ENCODE measurements at regions not wholly inside any gene's neighbourhood (a gene's known extent, or its start where the extent isn't known, plus 50 kb on each side); places are given as distances from the start of the nearest gene placed in this dataset.

DNA sequence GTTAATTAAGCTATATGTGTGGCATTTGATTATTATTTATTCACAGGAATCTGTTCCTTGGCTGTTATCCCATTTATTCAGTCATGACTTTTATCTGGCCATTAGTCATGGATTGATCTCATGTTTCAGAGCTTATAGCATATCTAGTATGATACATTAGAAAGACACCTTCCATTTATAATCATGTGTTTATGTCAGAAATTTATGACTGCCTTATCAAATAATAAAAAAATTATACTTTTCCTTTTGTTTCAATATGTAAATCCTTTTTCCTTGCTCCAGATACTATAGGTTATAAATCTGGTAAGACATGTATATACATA is 248.0 kb upstream of the PDE3A start:
- BruUV-seq (replicated peaks): no TSS peak
- CTCF ChIA-PET: no interaction called here
- no peak overlapping the region for H3K4me3 Mint-ChIP-seq (ENCODE audit: unreplicated experiment)
- no peaks in the 10 kb centered on the region for H3K4me1 ChIP-seq
- H3K27me3 Mint-ChIP-seq (ENCODE audit: insufficient read depth, unreplicated experiment): peaks cover 3% of the 10 kb centered on the region
- H3K4me3 ChIP-seq (ENCODE audit: low read depth, low read length): no peak overlapping the region
- no peaks in the 10 kb centered on the region for H3K27me3 ChIP-seq (replicated peaks; ENCODE audit: control insufficient read depth, insufficient read depth, low read length)
- H3K9me3 Mint-ChIP-seq (ENCODE audit: unreplicated experiment): peaks cover 11% of the 10 kb centered on the region
- no peak overlapping the region for H3K27ac Mint-ChIP-seq (ENCODE audit: unreplicated experiment)
- intact Hi-C loops (cut with micrococcal nuclease; ENCODE audit: unreplicated experiment): loop anchor here (5.0 to 10.0 kb wide), 2 partner anchors 203 to 254 kb away; no protein-coding TSS in a partner anchor
- no peaks in the 10 kb centered on the region for H3K36me3 ChIP-seq (ENCODE audit: control insufficient read depth, insufficient read depth, low read length)
- TF ChIP-seq, protein P1, sequence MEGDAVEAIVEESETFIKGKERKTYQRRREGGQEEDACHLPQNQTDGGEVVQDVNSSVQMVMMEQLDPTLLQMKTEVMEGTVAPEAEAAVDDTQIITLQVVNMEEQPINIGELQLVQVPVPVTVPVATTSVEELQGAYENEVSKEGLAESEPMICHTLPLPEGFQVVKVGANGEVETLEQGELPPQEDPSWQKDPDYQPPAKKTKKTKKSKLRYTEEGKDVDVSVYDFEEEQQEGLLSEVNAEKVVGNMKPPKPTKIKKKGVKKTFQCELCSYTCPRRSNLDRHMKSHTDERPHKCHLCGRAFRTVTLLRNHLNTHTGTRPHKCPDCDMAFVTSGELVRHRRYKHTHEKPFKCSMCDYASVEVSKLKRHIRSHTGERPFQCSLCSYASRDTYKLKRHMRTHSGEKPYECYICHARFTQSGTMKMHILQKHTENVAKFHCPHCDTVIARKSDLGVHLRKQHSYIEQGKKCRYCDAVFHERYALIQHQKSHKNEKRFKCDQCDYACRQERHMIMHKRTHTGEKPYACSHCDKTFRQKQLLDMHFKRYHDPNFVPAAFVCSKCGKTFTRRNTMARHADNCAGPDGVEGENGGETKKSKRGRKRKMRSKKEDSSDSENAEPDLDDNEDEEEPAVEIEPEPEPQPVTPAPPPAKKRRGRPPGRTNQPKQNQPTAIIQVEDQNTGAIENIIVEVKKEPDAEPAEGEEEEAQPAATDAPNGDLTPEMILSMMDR (IDR thresholded peaks at IDR 0.05; ENCODE audit: insufficient read depth in 1 of 2, low read depth in 1 of 2, low read length in 1 of 2, severe bottlenecking in 1 of 2, unreplicated experiment in 1 of 2): no peak
- no peak for DNase-seq
- no peaks in the 10 kb centered on the region for H3K36me3 Mint-ChIP-seq (ENCODE audit: insufficient read depth, unreplicated experiment)
- no peaks in the 10 kb centered on the region for H3K9me3 ChIP-seq
- POLR2A ChIA-PET: no interaction called here
- H3K4me1 Mint-ChIP-seq (ENCODE audit: low read depth, unreplicated experiment): no peaks in the 10 kb centered on the region

DNA sequence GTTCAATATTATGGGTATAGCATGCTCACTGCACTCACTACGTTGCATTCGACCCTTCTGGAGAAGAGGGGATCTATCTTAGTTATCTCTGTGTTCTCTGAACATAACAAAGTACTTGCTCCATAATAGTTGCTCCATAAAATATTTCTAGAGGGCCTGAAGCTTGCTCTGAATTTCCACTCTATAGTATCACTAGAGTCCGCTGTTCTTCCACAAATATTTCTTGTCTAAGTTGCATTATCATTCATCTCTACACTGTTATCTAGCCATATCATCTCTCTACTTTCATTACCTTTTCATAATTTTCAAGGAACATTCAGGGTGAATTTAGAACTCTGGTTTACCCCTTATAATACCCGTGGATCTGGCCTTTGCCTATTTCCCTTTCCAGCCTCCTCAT is 246.1 kb upstream of the PDE3A start:
- H3K27ac Mint-ChIP-seq (ENCODE audit: unreplicated experiment): no peak overlapping the region
- no TSS peak for BruUV-seq (replicated peaks)

DNA sequence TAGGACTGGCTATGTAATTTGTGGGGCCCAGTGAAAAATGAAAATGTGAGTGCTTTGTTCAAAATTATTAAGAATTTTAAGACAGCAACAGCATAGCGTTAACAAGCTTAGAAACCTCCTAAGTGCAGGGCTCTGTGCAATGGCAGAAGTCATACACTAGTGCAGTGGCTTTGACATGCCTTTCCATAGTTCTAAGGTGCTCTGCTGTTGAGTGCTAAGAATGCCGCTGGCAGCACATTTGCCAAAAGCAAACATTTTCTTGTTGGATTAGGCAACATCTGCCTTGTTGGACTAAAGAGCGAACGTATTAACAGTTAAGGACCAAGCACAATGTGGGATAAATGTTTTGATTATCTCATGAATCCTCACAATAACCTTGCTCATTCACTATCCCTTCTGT is 244.9 kb upstream of the PDE3A start:
- Mint-ChIP-seq H3K27ac (ENCODE audit: unreplicated experiment) (no peak overlapping the region), H3K9me3 (ENCODE audit: unreplicated experiment) (no peaks in the 10 kb centered on the region), H3K4me1 (ENCODE audit: low read depth, unreplicated experiment) (no peaks in the 10 kb centered on the region), H3K36me3 (ENCODE audit: insufficient read depth, unreplicated experiment) (no peaks in the 10 kb centered on the region), H3K27me3 (ENCODE audit: insufficient read depth, unreplicated experiment) (peaks cover 3% of the 10 kb centered on the region), H3K4me3 (ENCODE audit: unreplicated experiment) (no peak overlapping the region)
- CTCF ChIA-PET: no interaction called here
- no peak overlapping the region for H3K4me3 ChIP-seq (ENCODE audit: low read depth, low read length)
- no peaks in the 10 kb centered on the region for H3K4me1 ChIP-seq
- no peaks in the 10 kb centered on the region for H3K9me3 ChIP-seq
- BruUV-seq (replicated peaks): no TSS peak
- TF ChIP-seq, protein P1 (IDR thresholded peaks at IDR 0.05; ENCODE audit: insufficient read depth in 1 of 2, low read depth in 1 of 2, low read length in 1 of 2, severe bottlenecking in 1 of 2, unreplicated experiment in 1 of 2): no peak
- no peak for DNase-seq
- POLR2A ChIA-PET: no interaction called here
- intact Hi-C loops (cut with micrococcal nuclease; ENCODE audit: unreplicated experiment): loop anchor here (2.0 to 10.0 kb wide), 3 partner anchors 97 to 251 kb away; no protein-coding TSS in a partner anchor
- H3K27me3 ChIP-seq (replicated peaks; ENCODE audit: control insufficient read depth, insufficient read depth, low read length): no peaks in the 10 kb centered on the region
- no peaks in the 10 kb centered on the region for H3K36me3 ChIP-seq (ENCODE audit: control insufficient read depth, insufficient read depth, low read length)

More for the DNA sequence above, 246.1 kb upstream of the PDE3A start:
- no peaks in the 10 kb centered on the region for H3K36me3 ChIP-seq (ENCODE audit: control insufficient read depth, insufficient read depth, low read length)
- no peak overlapping the region for H3K4me3 ChIP-seq (ENCODE audit: low read depth, low read length)
- no peak overlapping the region for H3K4me3 Mint-ChIP-seq (ENCODE audit: unreplicated experiment)
- no peaks in the 10 kb centered on the region for H3K27me3 ChIP-seq (replicated peaks; ENCODE audit: control insufficient read depth, insufficient read depth, low read length)
- H3K9me3 Mint-ChIP-seq (ENCODE audit: unreplicated experiment): no peaks in the 10 kb centered on the region
- H3K27me3 Mint-ChIP-seq (ENCODE audit: insufficient read depth, unreplicated experiment): peaks cover 3% of the 10 kb centered on the region
- H3K9me3 ChIP-seq: no peaks in the 10 kb centered on the region
- TF ChIP-seq, protein P1 (IDR thresholded peaks at IDR 0.05; ENCODE audit: insufficient read depth in 1 of 2, low read depth in 1 of 2, low read length in 1 of 2, severe bottlenecking in 1 of 2, unreplicated experiment in 1 of 2): no peak
- POLR2A ChIA-PET: no interaction called here
- H3K4me1 ChIP-seq: no peaks in the 10 kb centered on the region
- H3K4me1 Mint-ChIP-seq (ENCODE audit: low read depth, unreplicated experiment): no peaks in the 10 kb centered on the region
- no peaks in the 10 kb centered on the region for H3K36me3 Mint-ChIP-seq (ENCODE audit: insufficient read depth, unreplicated experiment)
- DNase-seq: no peak
- intact Hi-C loops (cut with micrococcal nuclease; ENCODE audit: unreplicated experiment): loop anchor here (2.0 to 10.0 kb wide), 3 partner anchors 99 to 253 kb away; no protein-coding TSS in a partner anchor
- CTCF ChIA-PET: no interaction called here
